Stimulated activated naive CD4-positive, alpha-beta T cell (primary cell): ENCODE measurements at regions not wholly inside any gene's neighbourhood (a gene's known extent, or its start where the extent isn't known, plus 50 kb on each side); places are given as distances from the start of the nearest gene placed in this dataset.
"Not testable (repeated sequence)": the region's sequence is repeated elsewhere in the genome, so short reads cannot be mapped to it uniquely, and the experiment has no call there.

Experiments
- DNase-seq, 6 experiments: peaks; one replicate each; lab custom pipeline; 2025; lab: John Stamatoyannopoulos, UW

GRCh38 chr6:164377348-164377918 lies 932.0 kb downstream of the C6orf118 start:
- DNase-seq = no peak

- DNase-seq = no peak
Measured at GRCh38 chr6:164370773-164371172, 938.6 kb downstream of the C6orf118 start.

GRCh38 chr6:164359441-164359840 lies 944.9 kb downstream of the QKI start:
- no peak for DNase-seq

- DNase-seq = no peak
Measured at GRCh38 chr6:164359036-164359435, 944.5 kb downstream of the QKI start.

- DNase-seq = no peak
Measured at GRCh38 chr6:164356814-164357213, 942.3 kb downstream of the QKI start.

- DNase-seq = no peak
Measured at GRCh38 chr6:164347455-164347854, 932.9 kb downstream of the QKI start.

GRCh38 chr6:164346631-164347030 lies 932.1 kb downstream of the QKI start:
- no peak for DNase-seq

- no peak for DNase-seq
Measured at GRCh38 chr6:164345806-164346496, 931.4 kb downstream of the QKI start.

GRCh38 chr6:164345327-164345726 lies 930.8 kb downstream of the QKI start:
- no peak for DNase-seq

- no peak for DNase-seq
Measured at GRCh38 chr6:164344801-164345291, 930.3 kb downstream of the QKI start.

GRCh38 chr6:164339442-164339841 lies 924.9 kb downstream of the QKI start:
- not testable (repeated sequence) for DNase-seq

GRCh38 chr6:164337925-164338397 lies 923.4 kb downstream of the QKI start:
- DNase-seq = no peak

GRCh38 chr6:164337024-164337924 lies 922.8 kb downstream of the QKI start:
- DNase-seq = no peak

- no peak for DNase-seq
Measured at GRCh38 chr6:164336455-164336854, 921.9 kb downstream of the QKI start.

- no peak for DNase-seq
Measured at GRCh38 chr6:164331026-164331425, 916.5 kb downstream of the QKI start.

- no peak for DNase-seq
Measured at GRCh38 chr6:164325168-164325567, 910.6 kb downstream of the QKI start.

- DNase-seq = no peak
Measured at GRCh38 chr6:164322533-164322932, 908.0 kb downstream of the QKI start.

- DNase-seq = no peak
Measured at GRCh38 chr6:164321297-164321696, 906.8 kb downstream of the QKI start.

GRCh38 chr6:164315376-164315775 lies 900.9 kb downstream of the QKI start:
- DNase-seq = no peak

- DNase-seq = no peak
Measured at GRCh38 chr6:164308339-164308738, 893.8 kb downstream of the QKI start.

- no peak for DNase-seq
Measured at GRCh38 chr6:164303102-164303964, 888.8 kb downstream of the QKI start.

- DNase-seq = no peak
Measured at GRCh38 chr6:164296411-164296810, 881.9 kb downstream of the QKI start.
